HG03558 (cell line): ENCODE measurements at regions not wholly inside any gene's neighbourhood (a gene's known extent, or its start where the extent isn't known, plus 50 kb on each side); places are given as distances from the start of the nearest gene placed in this dataset.
A peak's percentile ranks its signal among the peaks of the same experiment; 100 is the strongest.
"Not testable (repeated sequence)": the region's sequence is repeated elsewhere in the genome, so short reads cannot be mapped to it uniquely, and the experiment has no call there.

Source experiments
- ATAC-seq: cut with Tn5 transposase; IDR thresholded peaks from one replicate; pipeline ENCODE4 v1.9.1; 2021; ENCODE audit warnings: moderate number of reproducible peaks; ENCODE audit not compliant: unreplicated experiment; ENCODE audit errors: extremely low read depth

DNA sequence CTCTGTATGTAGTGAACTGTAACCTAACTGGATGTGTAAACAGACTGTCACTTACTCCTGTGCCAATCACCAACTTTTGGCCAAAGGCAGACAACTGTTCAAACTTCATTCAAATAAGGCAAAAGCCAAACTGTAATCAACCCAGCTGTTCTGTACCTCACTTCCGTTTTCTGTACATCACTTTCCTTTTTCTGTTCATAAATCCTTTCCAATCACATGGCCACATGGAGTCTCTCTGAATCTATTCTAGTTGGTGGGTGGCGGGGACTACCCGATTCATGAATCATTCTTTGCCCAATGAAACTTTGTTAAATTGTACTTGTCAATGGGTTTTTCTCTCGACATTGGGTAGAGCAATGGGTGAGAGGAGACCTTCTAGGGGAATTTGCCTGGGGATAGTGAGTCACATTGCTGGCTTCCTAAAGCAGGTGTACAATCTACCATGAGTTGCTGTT lies 178.3 kb upstream of the RFC3 start:
- peak; percentile 47 for ATAC-seq

DNA sequence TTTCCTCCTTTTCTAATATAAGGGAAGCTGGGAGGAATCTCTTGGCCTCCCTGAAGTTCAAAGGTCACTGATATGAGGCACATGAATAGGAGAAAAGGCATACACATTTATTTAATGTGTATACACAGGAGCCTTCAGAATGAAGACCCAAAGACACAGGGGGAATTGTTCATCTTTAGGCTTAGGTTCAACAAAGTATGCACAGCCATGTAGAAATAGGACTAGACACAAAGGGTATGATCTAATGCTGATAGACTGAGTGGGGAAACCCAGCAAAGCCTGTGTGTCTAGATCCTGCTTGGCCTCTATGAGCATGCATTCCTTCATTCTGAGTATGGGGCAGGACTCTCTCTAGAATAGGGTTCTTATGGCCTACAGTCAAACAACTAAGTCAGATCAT lies 177.1 kb upstream of the RFC3 start:
- no peak for ATAC-seq

DNA sequence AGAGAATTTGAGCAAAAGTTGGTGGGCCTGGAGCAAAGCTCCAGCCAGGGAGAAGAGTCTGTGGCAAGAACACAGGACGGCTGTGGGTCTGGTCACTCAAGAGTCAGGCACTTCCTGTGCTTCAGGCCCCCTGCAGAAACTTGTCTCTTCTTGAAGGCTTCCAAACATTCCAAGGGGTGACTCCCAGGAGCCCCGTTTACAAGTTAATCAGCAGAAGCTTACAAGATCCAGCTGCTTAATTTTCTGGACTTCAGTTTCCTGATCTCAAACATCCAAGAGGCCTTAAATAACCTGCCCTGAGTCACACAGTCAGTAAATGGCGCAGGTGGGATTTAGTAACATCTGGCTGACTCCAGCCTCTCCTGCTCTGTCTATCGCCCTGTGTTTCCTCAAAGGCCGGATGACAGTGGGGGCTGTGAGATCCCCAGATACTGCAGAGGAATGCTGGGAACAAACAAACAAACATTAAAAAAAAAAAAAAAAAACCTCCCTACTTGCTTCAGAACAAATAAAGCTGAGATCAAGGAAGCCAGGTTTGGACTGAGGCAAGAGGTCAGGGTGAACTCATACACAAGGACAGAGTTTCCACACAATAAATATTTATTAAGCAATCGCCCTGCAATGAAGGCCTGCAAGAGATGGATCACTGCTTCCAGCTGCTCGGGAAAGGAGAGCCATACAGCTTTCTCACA lies 175.4 kb upstream of the RFC3 start:
- ATAC-seq = no peak

DNA sequence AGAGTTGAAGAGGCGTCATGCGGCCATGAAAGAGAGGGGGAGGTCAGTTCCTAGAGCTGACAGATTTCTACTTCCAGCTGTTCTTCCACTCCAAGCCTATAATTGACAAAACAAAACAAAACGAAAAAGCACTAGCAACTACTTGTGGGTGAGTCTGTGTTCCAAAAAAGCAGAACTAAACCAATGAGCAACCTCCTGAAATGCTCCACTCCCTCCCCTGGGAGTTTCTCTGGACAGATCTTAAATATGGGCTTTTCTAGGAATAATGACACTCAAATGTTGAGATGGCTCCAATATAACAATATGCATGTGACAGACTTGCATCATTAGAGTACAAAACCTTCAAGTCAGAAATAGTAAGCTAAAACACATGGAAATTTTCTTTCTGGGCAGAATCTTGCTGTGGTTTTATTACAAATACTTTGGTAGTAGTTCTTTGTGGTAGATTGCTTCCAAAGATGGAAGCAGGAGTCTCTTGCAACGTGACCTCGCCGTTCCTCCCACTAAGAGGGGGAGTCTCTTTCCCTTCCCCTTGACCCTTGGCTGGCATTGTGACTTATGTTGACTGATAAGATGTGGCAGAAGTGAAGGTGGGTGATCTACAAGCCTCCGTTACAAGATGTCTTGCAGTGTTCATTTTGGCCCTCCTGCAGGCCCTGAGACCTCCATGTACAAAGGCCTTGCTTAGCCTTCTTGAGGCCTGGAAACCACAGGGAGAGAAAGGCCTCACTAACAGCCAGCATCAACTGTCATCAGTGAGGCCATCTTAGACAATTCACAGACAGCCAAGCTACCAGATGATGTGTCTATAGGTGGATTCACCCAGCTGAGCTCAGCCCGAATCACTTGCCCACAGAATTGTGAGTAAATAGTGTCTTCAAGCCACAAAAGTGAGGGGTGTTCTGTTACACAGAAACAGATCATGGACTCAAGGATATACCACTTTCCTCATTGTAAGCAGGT lies 173.1 kb upstream of the RFC3 start:
- ATAC-seq = no peak

DNA sequence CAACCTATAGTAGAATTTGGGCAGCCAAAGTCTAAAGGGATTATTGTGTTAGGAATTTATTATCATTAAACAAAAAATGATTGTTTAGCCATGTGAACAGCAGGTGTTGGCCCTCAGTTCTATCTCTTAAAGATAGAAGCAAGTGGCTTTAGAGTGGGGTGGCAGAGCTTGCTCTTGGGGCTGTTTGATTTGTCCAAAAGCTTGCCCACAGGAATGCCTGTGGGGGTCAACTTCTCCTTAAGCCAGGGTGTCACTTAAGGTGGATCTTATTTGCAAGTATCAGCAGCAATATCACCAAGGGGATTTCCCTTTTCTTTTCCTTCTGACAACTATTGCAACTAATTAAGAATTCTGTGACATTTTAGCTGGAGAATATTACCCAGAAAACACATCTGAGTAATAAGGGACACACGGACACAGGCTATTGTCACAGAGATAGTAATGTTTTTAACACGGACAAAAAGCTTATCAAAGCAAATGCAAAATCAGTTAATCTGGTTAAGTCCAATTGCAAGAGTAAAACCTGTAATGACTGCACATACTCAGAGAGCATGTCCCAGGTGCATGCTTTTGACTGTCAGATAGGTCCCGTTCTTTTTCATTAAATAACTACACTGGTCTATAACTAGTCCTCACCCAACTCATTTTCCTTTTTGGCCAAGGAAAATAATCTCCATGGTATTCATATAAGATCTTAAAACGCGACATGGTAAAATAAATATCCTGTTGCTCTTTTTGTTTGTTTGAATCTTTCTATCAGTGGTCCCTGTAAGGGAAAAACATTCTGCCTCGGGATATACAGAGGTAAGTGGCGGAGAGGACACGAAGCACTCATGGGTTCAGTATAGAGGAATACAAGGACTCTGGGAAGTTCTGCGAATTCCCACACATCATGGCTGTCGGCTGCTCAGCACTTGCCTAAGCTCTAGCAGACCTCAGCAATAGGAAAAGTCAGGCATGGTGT lies 172.1 kb upstream of the RFC3 start:
- no peak for ATAC-seq

DNA sequence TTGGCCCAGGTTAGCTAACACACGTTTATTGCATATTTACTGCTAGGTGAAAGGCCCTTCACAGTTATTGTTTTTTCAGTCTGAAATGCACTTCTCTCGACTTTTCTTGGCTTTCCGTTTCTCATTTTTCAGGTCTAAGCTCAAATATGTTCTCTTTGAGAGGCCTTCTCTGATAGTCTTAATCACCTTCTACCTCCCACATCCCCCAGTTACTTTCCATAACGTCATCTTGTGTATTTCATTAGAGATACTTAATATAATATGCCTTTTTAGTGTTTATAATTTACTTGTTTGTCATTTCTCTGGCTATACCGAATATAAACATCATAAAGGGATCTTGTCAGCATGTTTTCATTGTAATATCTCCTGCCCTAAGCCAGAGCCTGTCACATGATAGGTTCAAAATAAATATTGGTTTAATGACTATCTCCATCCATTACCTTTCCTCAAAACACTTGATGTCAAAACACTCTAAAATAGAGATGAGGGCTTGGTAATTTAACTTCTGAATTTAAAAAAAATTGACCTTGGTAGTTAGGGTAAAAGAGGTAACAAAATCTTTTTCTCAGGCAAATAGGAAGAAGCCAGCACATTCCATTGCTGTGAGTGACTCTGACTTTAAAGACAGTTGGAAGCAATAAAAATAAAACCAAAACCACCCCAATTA lies 168.6 kb upstream of the RFC3 start:
- ATAC-seq = no peak

DNA sequence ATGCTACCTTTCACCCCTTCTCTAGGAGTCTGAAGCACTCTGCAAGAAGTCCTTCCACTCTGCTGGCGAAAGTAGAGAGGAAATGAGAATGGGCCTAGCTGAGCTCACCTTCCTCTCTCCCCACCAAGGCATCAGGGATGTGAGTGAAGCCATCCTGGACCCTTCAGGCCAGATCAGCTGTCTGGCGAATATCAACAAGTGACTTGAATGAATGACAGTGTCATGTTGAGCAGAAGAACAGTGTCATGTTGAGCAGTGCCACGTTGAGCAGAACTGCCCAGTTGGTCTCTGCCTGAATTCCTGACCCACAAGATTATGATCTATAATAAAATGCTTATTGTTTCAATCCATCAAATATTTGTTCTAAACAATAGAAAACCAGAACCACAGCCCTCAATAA lies 166.2 kb upstream of the RFC3 start:
- ATAC-seq = no peak

DNA sequence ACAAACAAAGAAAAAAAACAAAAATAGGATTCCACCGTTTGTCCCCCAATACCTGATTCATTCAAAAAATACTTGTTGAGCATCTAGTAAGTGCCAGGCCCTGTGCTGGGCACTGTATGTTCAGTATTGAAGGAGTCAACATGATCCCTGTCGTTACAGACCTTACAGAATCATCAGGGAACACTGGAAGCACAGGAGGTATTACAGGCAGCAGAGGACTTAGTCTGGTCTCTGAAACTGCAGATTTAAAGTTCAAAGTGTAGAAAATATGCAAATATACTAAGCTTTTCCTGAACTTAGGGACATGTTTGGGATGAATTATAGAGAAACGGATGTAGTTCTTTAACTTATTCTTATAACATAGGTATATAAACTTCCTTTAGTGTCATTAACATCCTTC lies 160.7 kb upstream of the RFC3 start:
- ATAC-seq = no peak

DNA sequence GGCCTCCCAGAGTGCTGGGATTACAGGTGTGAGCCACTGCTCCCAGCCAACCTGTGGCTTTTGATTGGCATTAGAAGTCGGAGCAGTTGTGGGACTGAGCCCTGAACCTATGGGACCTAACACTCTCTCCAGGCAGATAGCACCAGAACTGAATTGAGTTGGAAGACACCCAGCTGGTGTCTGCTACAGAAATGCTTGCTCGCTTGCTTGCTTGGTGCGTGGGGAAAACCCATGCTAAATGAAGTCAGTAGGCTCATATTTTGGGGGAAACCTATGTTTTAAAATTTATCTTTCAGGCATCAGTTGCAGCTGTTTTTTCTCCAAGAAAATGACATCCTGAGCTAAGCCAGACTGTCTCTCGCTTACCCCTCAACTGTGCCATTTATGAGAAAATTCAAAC lies 158.5 kb upstream of the RFC3 start:
- no peak for ATAC-seq

DNA sequence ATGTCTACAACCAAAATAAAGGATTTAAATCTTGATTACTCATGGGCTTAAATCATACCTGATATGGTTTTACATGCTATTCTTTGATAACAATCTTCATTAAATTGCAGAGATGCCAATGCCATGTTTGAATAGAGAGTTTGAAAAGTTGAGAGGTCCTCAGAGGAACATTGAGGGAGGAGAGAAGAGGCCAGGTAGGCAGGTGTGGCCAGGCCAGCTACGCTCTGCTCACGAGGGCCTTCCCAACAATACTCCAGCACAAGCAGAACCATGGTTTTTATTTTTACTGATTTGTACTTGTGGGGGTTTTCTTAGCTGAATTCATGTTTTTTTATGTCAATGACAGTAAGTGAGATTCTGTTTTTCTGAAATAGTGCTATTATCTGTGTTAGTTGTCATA lies 158.1 kb upstream of the RFC3 start:
- ATAC-seq = no peak

DNA sequence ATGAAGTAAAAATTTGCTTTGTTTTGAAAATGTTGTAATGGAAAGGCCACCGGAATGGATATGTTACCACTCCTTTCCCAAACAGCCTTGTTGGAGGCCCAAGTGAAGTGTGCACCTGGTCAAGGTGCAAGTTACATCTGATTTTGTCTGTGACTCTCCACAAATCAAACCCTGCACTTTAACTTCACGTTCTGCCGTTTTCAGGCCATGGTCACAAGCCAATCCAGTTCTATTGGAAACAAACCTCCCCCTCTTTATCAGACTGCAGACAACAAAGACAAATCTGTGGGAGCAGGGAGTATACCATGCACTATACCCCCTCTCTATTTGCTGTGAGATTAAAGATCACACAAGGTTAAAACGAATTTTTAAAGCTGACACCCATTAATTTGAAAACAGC lies 155.6 kb upstream of the RFC3 start:
- ATAC-seq = no peak

DNA sequence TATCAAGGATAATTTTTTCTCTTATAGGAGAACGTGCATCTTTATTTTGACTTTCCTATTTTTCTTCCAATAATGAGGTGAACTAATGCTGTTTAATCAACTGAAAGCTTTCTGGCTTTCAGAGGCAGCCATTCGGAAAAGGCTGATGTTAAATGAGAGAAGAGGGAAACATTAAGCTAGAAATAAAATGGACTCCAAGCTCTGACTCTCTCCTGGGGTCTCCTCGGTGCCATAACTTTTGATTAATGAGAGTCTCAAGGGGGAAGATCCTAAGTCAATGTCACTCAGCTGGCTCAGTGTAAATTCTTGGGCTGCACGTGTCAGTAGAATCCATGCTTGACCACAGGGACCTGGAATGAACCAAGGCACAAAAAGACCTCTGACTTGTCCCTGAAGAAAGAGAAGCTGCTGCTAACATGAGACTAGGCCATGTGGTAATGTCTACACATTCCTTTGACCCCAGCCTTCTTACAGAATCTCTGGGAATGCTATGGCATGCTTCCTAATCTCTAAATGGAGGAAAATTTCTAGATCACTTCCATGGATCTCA lies 152.2 kb upstream of the RFC3 start:
- no peak for ATAC-seq

DNA sequence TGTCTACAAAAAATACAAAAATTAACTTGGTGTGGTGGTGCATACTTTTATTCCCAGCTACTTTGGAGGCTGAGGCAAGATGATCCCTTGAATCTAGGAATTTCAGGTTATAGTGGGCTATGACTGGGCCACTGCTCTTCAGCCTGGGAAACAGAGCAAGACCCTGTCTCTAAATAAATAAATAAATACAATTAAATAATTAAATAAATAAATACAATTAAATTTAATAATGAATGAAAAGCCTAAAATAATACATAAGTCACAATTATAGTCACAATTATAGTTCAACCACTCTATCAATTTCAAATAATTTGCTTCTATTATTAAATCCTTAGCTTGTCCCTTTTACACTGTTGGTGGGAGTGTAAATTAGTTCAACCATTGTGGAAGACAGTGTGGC lies 146.4 kb upstream of the RFC3 start:
- no peak for ATAC-seq

DNA sequence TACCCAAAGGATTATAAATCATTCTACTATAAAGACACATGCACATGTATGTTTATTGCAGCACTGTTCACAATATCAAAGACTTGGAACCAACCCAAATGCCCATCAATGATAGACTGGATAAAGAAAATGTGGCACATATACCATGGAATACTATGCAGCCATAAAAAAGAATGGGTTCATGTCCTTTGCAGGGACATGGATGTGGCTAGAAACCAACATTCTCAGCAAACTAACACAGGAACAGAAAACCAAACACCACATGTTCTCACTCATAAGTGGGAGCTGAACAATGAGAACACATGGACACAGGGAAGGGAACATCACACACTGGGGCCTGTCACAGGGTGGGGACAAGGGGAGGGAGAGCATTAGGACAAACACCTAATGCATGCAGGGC lies 145.9 kb upstream of the RFC3 start:
- not testable (repeated sequence) for ATAC-seq

DNA sequence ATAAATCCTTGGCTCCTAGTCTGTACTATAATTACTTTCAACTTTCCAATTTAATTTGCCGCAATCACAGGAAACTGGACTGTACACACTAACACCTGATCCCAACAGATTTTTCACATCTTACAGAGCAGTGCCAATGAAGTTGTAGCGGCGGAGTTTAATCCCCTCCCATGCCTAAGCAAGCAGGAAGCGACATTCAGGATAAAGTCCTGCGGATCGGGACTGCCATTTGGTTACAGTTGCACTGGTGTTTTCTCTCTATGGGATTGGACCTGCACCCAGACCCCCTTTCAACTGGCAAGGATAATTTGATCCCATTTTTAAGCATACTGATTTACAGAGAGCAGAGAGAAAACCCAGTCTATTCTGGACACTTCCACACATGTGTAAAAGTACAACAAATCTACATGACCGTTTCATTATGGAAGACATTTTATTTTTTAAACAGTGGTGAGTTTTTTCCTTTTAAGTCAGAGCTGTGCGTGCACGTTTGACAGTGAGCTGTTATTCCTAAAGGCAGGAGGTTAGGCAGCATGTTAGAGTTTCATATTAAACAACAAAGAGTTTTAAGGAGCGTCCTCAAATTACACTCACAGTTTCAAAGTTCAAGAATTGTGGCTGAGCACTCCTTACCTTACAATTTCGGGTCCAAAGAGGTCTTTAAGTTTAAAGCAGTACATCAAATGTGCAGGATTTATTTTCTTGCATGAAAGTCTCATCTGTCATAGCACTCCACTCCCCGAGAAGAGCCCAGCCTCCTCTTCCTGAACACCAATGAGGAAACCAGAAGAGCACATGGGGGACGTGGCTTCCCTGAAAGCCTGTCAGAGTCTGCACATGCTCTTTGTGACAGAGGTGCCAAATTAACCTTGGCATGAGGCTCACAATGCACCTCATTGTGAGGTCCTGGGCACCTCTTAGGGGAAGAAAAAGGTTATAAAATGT lies 141.6 kb upstream of the RFC3 start:
- no peak for ATAC-seq

DNA sequence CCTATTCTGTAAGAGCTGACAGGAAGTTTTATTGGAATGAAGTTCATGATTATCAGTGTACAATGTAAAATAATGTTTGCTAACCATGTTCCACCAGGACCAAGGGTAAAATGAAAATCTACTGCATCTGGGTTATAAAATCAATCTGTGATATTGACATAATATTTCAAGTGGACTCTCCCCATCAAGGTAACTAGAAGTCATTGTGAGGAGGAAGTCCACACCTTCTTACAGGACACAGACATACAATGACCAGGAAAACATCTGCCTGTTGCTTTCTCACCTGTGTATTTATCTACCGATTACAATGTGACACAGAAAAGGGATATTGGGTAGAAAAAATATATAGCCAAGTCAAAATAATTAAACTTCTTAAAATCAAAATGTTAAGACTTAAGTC lies 140.7 kb upstream of the RFC3 start:
- ATAC-seq = no peak

DNA sequence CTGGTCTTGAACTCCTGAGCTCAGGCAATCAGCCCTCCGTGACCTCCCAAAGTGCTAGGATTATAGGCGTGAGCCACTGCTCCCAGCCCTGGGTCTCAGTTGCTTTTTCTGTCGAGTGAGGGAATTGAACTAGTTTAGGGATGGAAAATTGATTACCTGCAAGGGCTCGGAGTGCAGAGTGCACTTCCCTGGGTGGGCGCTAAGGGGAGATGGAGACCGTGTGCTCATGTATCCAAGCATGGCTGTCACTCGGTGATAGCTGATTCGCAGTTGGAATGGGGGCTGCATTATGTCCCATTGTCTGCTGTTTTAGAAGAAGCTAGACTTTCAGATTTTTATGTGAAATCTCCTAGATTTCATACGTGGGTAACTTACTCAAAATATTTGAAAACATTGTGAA lies 139.9 kb upstream of the RFC3 start:
- no peak for ATAC-seq

DNA sequence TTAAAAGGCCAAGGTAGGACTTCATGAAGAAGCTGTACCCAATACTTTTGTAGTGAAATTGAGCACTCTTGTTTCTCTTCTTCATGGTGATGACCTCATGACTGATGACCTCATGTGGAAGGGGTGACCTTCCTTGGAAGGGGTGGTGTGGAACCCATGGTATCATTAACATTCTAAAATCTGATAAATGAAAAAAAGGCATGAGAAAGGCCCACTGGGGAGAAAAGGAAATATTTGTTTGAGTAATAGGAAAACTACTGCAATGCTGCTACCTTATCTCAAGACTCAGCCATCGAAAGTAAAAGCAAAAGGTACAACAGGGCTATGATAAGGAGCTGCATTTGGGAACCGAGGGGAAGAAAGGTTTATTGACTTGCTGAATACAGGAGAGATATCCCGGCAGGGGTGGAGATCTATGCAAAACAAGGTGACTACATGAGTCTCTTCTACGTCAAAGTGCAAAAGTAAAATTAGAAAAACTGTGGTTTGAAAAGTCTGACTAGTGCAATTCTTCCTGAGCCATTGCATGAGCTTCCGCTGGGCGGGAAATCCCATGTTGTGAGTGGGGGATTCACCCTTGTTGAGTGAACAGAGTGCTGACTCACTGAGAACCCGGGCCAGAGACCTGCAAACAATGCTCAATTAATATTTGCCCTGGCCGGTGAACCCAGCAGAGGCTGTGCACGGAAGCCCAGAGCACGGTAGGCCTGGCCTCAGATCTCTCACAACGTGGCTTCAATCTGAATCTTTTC lies 138.9 kb upstream of the RFC3 start:
- ATAC-seq = peak; percentile 92
